Smooth muscle cell (in vitro differentiated cells): ENCODE measurements at regions not wholly inside any gene's neighbourhood (a gene's known extent, or its start where the extent isn't known, plus 50 kb on each side); places are given as distances from the start of the nearest gene placed in this dataset.

ENCODE experiments used
- DNase-seq: peaks from one replicate; lab custom pipeline; 2025; ENCODE audit not compliant: unreplicated experiment; lab: John Stamatoyannopoulos, UW
- H2AFZ ChIP-seq: fragments of 200-600 bp; sonication (generic); 2 replicates; pipeline ENCODE4 v1.6.0; 2016; ENCODE audit warnings: antibody characterized with exemption, low read depth, mild to moderate bottlenecking
- H3F3A ChIP-seq: fragments of 200-600 bp; sonication (generic); 2 replicates; pipeline ENCODE4 v1.6.0; 2017; ENCODE audit warnings: antibody characterized with exemption, low read depth
- H3K27ac ChIP-seq: fragments of 200-600 bp; sonication (generic); 2 replicates; pipeline ENCODE4 v1.5.1; 2016; ENCODE audit warnings: low read depth, mild to moderate bottlenecking
- H3K27me3 ChIP-seq: fragments of 200-600 bp; sonication (generic); 2 replicates; pipeline ENCODE4 v1.6.1; 2016; ENCODE audit warnings: low read depth, mild to moderate bottlenecking
- H3K36me3 ChIP-seq: fragments of 200-600 bp; sonication (generic); 2 replicates; pipeline ENCODE4 v1.5.1; 2016; ENCODE audit warnings: low read depth
- H3K4me1 ChIP-seq: fragments of 200-600 bp; sonication (generic); 2 replicates; pipeline ENCODE4 v1.5.1; 2016; ENCODE audit warnings: low read depth
- H3K4me2 ChIP-seq: fragments of 200-600 bp; sonication (generic); 2 replicates; pipeline ENCODE4 v1.6.0; 2016; ENCODE audit warnings: mild to moderate bottlenecking
- H3K4me3 ChIP-seq: fragments of 200-600 bp; sonication (generic); 2 replicates; pipeline ENCODE4 v1.5.1; 2016; ENCODE audit warnings: mild to moderate bottlenecking
- H3K79me2 ChIP-seq: fragments of 200-600 bp; sonication (generic); 2 replicates; pipeline ENCODE4 v1.6.0; 2016; ENCODE audit warnings: low read depth, mild to moderate bottlenecking
- H3K9ac ChIP-seq: fragments of 200-600 bp; sonication (generic); 2 replicates; pipeline ENCODE4 v1.6.0; 2016; ENCODE audit warnings: low read depth
- H3K9me3 ChIP-seq: fragments of 200-600 bp; sonication (generic); replicated peaks from 2 replicates; pipeline ENCODE4 v1.5.1; 2016; ENCODE audit warnings: low read depth
- H4K20me1 ChIP-seq: fragments of 200-600 bp; sonication (generic); 2 replicates; pipeline ENCODE4 v1.6.0; 2016; ENCODE audit warnings: low read depth
- CTCF ChIP-seq: fragments of 200-600 bp; sonication (generic); IDR thresholded peaks from 2 replicates; pipeline ENCODE4 v1.5.1; 2017; ENCODE audit warnings: borderline replicate concordance, mild to moderate bottlenecking, antibody characterized with exemption; ENCODE audit not compliant: insufficient read depth, poor library complexity, severe bottlenecking
- WGBS: methylation state at CpG from one replicate; pipeline ENCODE4 v1.1.7; 2016; ENCODE audit warnings: low lambda C conversion rate; 5-methylcytosine and 5-hydroxymethylcytosine counted together

GRCh38 chr9:118271936-118272335, 567.7 kb downstream of the TLR4 start:
- no peak for DNase-seq
- H3K27me3 ChIP-seq: peaks cover 16% of the 10 kb centered on the region

GRCh38 chr9:118273048-118273447, 568.8 kb downstream of the TLR4 start:
- H3K4me3 ChIP-seq: no peak overlapping the region
- H3K4me2 ChIP-seq: no peak overlapping the region
- H3K9me3 ChIP-seq: no peaks in the 10 kb centered on the region
- no peaks in the 10 kb centered on the region for H3K79me2 ChIP-seq
- H3K9ac ChIP-seq: no peak overlapping the region
- H3K36me3 ChIP-seq: no peaks in the 10 kb centered on the region
- no peak overlapping the region for H2AFZ ChIP-seq
- no peaks in the 10 kb centered on the region for H4K20me1 ChIP-seq
- no peak for DNase-seq
- peaks cover 12% of the 10 kb centered on the region for H3K27me3 ChIP-seq
- no peak for TF ChIP-seq CTCF
- no peak overlapping the region for H3K27ac ChIP-seq
- H3K4me1 ChIP-seq: no peaks in the 10 kb centered on the region
- no peaks in the 10 kb centered on the region for H3F3A ChIP-seq

More at GRCh38 chr9:118271936-118272335, 567.7 kb downstream of the TLR4 start:
- no peaks in the 10 kb centered on the region for H3K4me1 ChIP-seq
- no peaks in the 10 kb centered on the region for H3K9me3 ChIP-seq
- 43% methylated on average over 1 of the region's 1 CpG for WGBS
- no peak overlapping the region for H3K4me2 ChIP-seq
- H3K27ac ChIP-seq: no peak overlapping the region
- no peak overlapping the region for H2AFZ ChIP-seq
- no peaks in the 10 kb centered on the region for H3K36me3 ChIP-seq
- no peak overlapping the region for H3K4me3 ChIP-seq
- H3K9ac ChIP-seq: no peak overlapping the region
- no peaks in the 10 kb centered on the region for H4K20me1 ChIP-seq
- no peaks in the 10 kb centered on the region for H3F3A ChIP-seq
- no peaks in the 10 kb centered on the region for H3K79me2 ChIP-seq
- TF ChIP-seq CTCF: no peak

- H2AFZ ChIP-seq: no peak overlapping the region
- no peaks in the 10 kb centered on the region for H3K79me2 ChIP-seq
- no peak for TF ChIP-seq CTCF
- H3K9ac ChIP-seq: no peak overlapping the region
- no peaks in the 10 kb centered on the region for H3F3A ChIP-seq
- H3K4me3 ChIP-seq: no peak overlapping the region
- H3K27me3 ChIP-seq: peaks cover 12% of the 10 kb centered on the region
- no peak overlapping the region for H3K27ac ChIP-seq
- 77% methylated on average over 6 of the region's 6 CpGs for WGBS
- H3K36me3 ChIP-seq: no peaks in the 10 kb centered on the region
- H4K20me1 ChIP-seq: no peaks in the 10 kb centered on the region
- H3K9me3 ChIP-seq: no peaks in the 10 kb centered on the region
- no peak for DNase-seq
- no peak overlapping the region for H3K4me2 ChIP-seq
- no peaks in the 10 kb centered on the region for H3K4me1 ChIP-seq
Measured at GRCh38 chr9:118276784-118277183, 572.6 kb downstream of the TLR4 start.

GRCh38 chr9:118281772-118282171, 577.6 kb downstream of the TLR4 start:
- no peak for TF ChIP-seq CTCF
- peaks cover 26% of the 10 kb centered on the region for H3K27me3 ChIP-seq
- no peak overlapping the region for H2AFZ ChIP-seq
- no peak overlapping the region for H3K4me3 ChIP-seq
- no peaks in the 10 kb centered on the region for H3K36me3 ChIP-seq
- H3K9ac ChIP-seq: no peak overlapping the region
- no peak for DNase-seq
- no peaks in the 10 kb centered on the region for H3K9me3 ChIP-seq
- H3K4me1 ChIP-seq: no peaks in the 10 kb centered on the region
- no peaks in the 10 kb centered on the region for H3K79me2 ChIP-seq
- WGBS: 73% methylated on average over 3 of the region's 3 CpGs
- no peaks in the 10 kb centered on the region for H4K20me1 ChIP-seq
- H3K27ac ChIP-seq: no peak overlapping the region
- no peaks in the 10 kb centered on the region for H3F3A ChIP-seq
- no peak overlapping the region for H3K4me2 ChIP-seq
